Small intestine (tissue), 7 donors: ENCODE measurements at regions not wholly inside any gene's neighbourhood (a gene's known extent, or its start where the extent isn't known, plus 50 kb on each side); places are given as distances from the start of the nearest gene placed in this dataset.

Experiments
- DNase-seq, 2 donors: peaks; one replicate each; pipeline versions ENCODE4 v3.0.0 to v3.0.0-alpha.2; 2013
- FAIRE-seq: peaks from 2 replicates; lab custom pipeline; 2012; peaks lifted over from hg19 to GRCh38; lab: Jason Lieb, UNC
- H3K27ac ChIP-seq, 3 donors: one replicate each; pipeline ENCODE4 v1.5.1; 2013; ENCODE audit warnings: low read length in 2 of 3, mild to moderate bottlenecking in 2 of 3, control low read depth in 1 of 3, inconsistent platforms in 1 of 3, low read depth in 1 of 3, moderate library complexity in 1 of 3
- H3K27me3 ChIP-seq, 3 donors: one replicate each; pipeline ENCODE4 v1.6.1; 2013; ENCODE audit warnings: low read length in 3 of 3, inconsistent platforms in 1 of 3; ENCODE audit not compliant: control insufficient read depth in 3 of 3, insufficient read depth in 3 of 3
- H3K36me3 ChIP-seq, 3 donors: one replicate each; pipeline ENCODE4 v1.6.1; 2013; ENCODE audit warnings: low read length in 3 of 3, inconsistent platforms in 1 of 3, low read depth in 1 of 3, mild to moderate bottlenecking in 1 of 3, moderate library complexity in 1 of 3; ENCODE audit not compliant: control insufficient read depth in 3 of 3, insufficient read depth in 2 of 3
- H3K4me1 ChIP-seq, 3 donors: one replicate each; pipeline ENCODE4 v1.6.1; 2013; ENCODE audit warnings: low read length in 2 of 3, inconsistent platforms in 1 of 3, low read depth in 1 of 3, mild to moderate bottlenecking in 1 of 3, moderate library complexity in 1 of 3; ENCODE audit not compliant: control insufficient read depth in 3 of 3, insufficient read depth in 2 of 3
- H3K4me3 ChIP-seq, 3 donors: one replicate each; pipeline ENCODE4 v1.5.1; 2013; ENCODE audit warnings: low read length in 3 of 3, control low read depth in 1 of 3, inconsistent platforms in 1 of 3, low read depth in 1 of 3, mild to moderate bottlenecking in 1 of 3, moderate library complexity in 1 of 3
- H3K9me3 ChIP-seq, 2 donors: one replicate each; pipeline ENCODE4 v1.6.1; 2013; ENCODE audit warnings: low read depth in 1 of 2, low read length in 1 of 2; ENCODE audit not compliant: control insufficient read depth in 2 of 2, insufficient read depth in 1 of 2
- WGBS, 3 donors: extraction: QIAGEN DNeasy Blood & Tissue Kit; methylation state at CpG; one replicate each; pipeline ENCODE4 v1.1.7; 2013; 5-methylcytosine and 5-hydroxymethylcytosine counted together
- donor health status: healthy with polysubstance abuse.
- donor health status: control.
- donor health status: control.
- donor health status: Bipolar disorder and iron deficiency.
- donor health status: healthy.

DNA sequence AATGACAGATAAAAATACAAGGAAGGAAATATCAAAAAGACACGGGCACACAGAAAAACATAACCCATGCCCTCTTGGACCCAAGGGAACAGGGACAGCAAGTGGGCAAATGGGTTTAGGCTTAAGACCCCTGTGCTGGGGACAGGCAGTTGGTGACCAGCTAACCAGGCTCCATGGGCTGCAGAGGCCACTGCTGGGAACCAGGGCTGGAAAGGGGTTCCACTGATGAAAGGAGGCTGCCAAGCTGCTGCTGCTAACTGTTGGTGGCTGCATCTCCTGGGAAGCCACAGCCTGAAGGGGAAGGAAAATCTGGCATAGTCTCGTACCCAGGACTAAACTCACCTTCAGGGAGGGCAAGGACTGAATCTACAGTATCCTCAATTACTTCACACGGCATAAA, 579.2 kb upstream of the MGMT start:
- Histone ChIP-seq H3K4me1 (no peaks in the 10 kb centered on the region), H3K4me3 (no peak overlapping the region), H3K9me3 (peaks cover 0 to 4% of the 10 kb centered on the region in 2 donors), H3K36me3 (no peaks in the 10 kb centered on the region), H3K27me3 (no peaks in the 10 kb centered on the region), H3K27ac (no peak overlapping the region)
- DNase-seq (no peak), FAIRE-seq (no peak)
- 70 to 80% (median 72%) methylated on average over 3 of the region's 3 CpGs for WGBS, 3 donors

DNA sequence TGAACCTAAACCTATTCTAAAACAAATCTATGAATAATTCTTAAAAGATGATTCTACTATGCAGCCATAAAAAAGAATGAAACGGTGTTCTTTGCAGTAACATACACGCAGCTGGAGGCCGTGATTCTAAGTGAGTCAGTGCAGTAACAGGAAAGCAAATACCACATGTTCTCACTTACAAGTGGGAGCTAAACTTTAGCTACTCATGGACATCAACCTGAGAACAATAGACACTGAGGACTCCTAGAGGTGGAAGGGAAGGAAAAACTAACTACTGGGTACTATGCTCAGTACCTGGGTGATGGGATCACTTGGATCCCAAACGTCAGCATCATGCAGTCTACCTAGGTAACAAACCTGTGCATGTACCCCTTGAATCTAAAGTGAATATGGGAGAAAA, 575.0 kb upstream of the MGMT start:
- Histone ChIP-seq H3K4me1 (no peaks in the 10 kb centered on the region), H3K27me3 (no peaks in the 10 kb centered on the region), H3K27ac (no peak overlapping the region), H3K9me3 (peaks cover 0 to 4% of the 10 kb centered on the region in 2 donors), H3K4me3 (no peak overlapping the region), H3K36me3 (no peaks in the 10 kb centered on the region)
- DNase-seq (no peak), FAIRE-seq (no peak)
- 68 to 83% (median 74%) methylated on average over 4 of the region's 4 CpGs for WGBS, 3 donors

GRCh38 chr10:128894641-128895040, 572.4 kb upstream of the MGMT start:
- Histone ChIP-seq H3K4me3 (no peak overlapping the region), H3K9me3 (no peaks in the 10 kb centered on the region), H3K27me3 (peaks cover 0 to 13% (median 0%) of the 10 kb centered on the region in 3 donors), H3K36me3 (no peaks in the 10 kb centered on the region), H3K27ac (no peak overlapping the region), H3K4me1 (no peaks in the 10 kb centered on the region)
- no peak for DNase-seq
- FAIRE-seq: no peak
- 57 to 100% (median 94%) methylated on average over 1 of the region's 1 CpG for WGBS, 3 donors

- H3K27me3 ChIP-seq: peaks cover 0 to 13% (median 0%) of the 10 kb centered on the region in 3 donors
- no peak overlapping the region for H3K4me3 ChIP-seq
- H3K36me3 ChIP-seq: no peaks in the 10 kb centered on the region
- no peaks in the 10 kb centered on the region for H3K9me3 ChIP-seq
- no peak overlapping the region for H3K27ac ChIP-seq
- FAIRE-seq (no peak), DNase-seq (no peak)
- no peaks in the 10 kb centered on the region for H3K4me1 ChIP-seq
Observed at GRCh38 chr10:128895473-128895872, 571.6 kb upstream of the MGMT start.

GRCh38 chr10:128896116-128896795, 570.8 kb upstream of the MGMT start:
- FAIRE-seq (no peak), DNase-seq (no peak)
- H3K4me1 ChIP-seq: no peaks in the 10 kb centered on the region
- H3K4me3 ChIP-seq: no peak overlapping the region
- 67 to 74% (median 71%) methylated on average over 9 of the region's 9 CpGs for WGBS, 3 donors
- no peaks in the 10 kb centered on the region for H3K9me3 ChIP-seq
- no peak overlapping the region for H3K27ac ChIP-seq
- no peaks in the 10 kb centered on the region for H3K36me3 ChIP-seq
- H3K27me3 ChIP-seq: peaks cover 0 to 13% (median 3%) of the 10 kb centered on the region in 3 donors

DNA sequence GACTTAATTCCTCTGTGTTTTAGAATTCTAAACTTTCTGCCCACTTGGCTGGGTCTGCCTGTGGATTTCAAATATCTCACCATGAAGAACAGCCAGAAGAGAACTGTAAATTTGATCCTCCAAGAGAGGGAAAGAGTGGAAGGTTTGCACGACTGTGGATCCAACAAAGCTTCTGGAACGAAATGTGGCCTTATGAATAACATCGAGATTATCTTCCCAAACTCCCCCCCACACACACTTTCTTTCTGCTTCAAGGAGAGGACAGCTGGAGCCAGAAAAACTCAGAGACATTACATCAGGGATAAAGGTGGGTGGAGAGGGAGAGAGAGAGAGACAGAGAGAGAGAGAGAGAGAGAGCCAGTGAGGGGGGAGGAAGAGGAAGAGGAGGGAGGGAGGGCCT, 570.1 kb upstream of the MGMT start:
- Histone ChIP-seq H3K9me3 (no peaks in the 10 kb centered on the region), H3K4me3 (no peak overlapping the region), H3K27ac (no peak overlapping the region), H3K36me3 (no peaks in the 10 kb centered on the region), H3K27me3 (peaks cover 0 to 13% (median 3%) of the 10 kb centered on the region in 3 donors), H3K4me1 (no peaks in the 10 kb centered on the region)
- FAIRE-seq (no peak), DNase-seq (no peak)
- 67 to 86% (median 82%) methylated on average over 3 of the region's 3 CpGs for WGBS, 3 donors

DNA sequence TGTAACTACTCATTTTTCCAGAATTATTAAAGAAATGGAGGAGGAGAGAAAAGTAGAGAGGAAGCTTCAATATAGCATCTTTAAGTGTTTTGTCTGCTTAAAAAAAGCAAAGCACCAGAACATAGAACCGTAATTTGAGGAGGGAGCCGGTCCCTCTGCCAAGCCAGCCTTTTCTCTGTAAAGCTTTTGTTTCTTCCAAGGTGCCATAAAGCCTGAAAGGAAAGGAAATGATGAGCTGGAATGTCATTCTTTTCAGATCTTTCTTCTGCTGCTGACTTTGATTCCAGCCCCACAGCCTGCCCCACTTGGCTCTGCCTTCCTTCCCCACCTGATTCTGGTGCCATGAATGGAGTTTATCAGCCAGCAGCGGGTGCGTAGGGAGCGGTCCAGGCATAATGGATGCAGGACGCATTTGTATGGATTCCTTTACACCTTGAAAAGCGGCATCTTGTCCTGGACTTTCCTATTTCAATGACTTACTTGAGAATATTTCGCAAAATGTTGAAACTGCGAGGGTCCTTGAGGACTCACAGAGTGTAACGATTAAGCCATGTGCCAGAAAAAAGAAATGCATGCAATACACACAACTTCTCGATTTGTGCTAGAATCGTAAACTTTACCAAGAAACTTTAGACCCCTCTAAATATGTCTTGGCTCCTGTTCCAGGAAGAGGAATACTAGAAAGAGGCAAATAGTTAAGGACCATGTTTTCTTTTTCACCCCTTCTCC, 569.5 kb upstream of the MGMT start:
- no peaks in the 10 kb centered on the region for H3K4me1 ChIP-seq
- no peaks in the 10 kb centered on the region for H3K9me3 ChIP-seq
- FAIRE-seq (no peak), DNase-seq (no peak)
- no peak overlapping the region for H3K27ac ChIP-seq
- peaks cover 0 to 13% (median 3%) of the 10 kb centered on the region in 3 donors for H3K27me3 ChIP-seq
- WGBS, 3 donors: 76 to 84% (median 77%) methylated on average over 12 of the region's 12 CpGs
- no peak overlapping the region for H3K4me3 ChIP-seq
- H3K36me3 ChIP-seq: no peaks in the 10 kb centered on the region

GRCh38 chr10:128898133-128898915, 568.7 kb upstream of the MGMT start:
- no peak for DNase-seq
- H3K4me1 ChIP-seq: no peaks in the 10 kb centered on the region
- no peak overlapping the region for H3K27ac ChIP-seq
- no peak overlapping the region for H3K4me3 ChIP-seq
- no peaks in the 10 kb centered on the region for H3K36me3 ChIP-seq
- H3K27me3 ChIP-seq: peaks cover 0 to 13% (median 3%) of the 10 kb centered on the region in 3 donors
- no peak for FAIRE-seq
- 63 to 67% (median 65%) methylated on average over 10 of the region's 10 CpGs for WGBS, 3 donors
- H3K9me3 ChIP-seq: no peaks in the 10 kb centered on the region
